GM19463 (cell line): ENCODE measurements at regions not wholly inside any gene's neighbourhood (a gene's known extent, or its start where the extent isn't known, plus 50 kb on each side); places are given as distances from the start of the nearest gene placed in this dataset.
A peak's percentile ranks its signal among the peaks of the same experiment; 100 is the strongest.

Source experiments
- ATAC-seq: cut with Tn5 transposase; IDR thresholded peaks from one replicate; pipeline ENCODE4 v1.9.1; 2021; ENCODE audit warnings: mild to moderate bottlenecking, moderate library complexity; ENCODE audit not compliant: unreplicated experiment

- ATAC-seq: no peak
Measured at GRCh38 chr4:85250852-85251251, 224.1 kb upstream of the ARHGAP24 start.

- ATAC-seq: no peak
Measured at GRCh38 chr4:85257817-85258370, 217.1 kb upstream of the ARHGAP24 start.

- no peak for ATAC-seq
Measured at GRCh38 chr4:85260064-85260463, 214.9 kb upstream of the ARHGAP24 start.

- ATAC-seq: no peak
Measured at GRCh38 chr4:85265234-85265633, 209.7 kb upstream of the ARHGAP24 start.

- ATAC-seq: no peak
Measured at GRCh38 chr4:85268188-85268587, 206.8 kb upstream of the ARHGAP24 start.

GRCh38 chr4:85268961-85269360 lies 206.0 kb upstream of the ARHGAP24 start:
- ATAC-seq: no peak

GRCh38 chr4:85274955-85275354 lies 200.0 kb upstream of the ARHGAP24 start:
- ATAC-seq: no peak

- no peak for ATAC-seq
Measured at GRCh38 chr4:85280963-85281362, 194.0 kb upstream of the ARHGAP24 start.

- no peak for ATAC-seq
Measured at GRCh38 chr4:85291226-85291625, 183.7 kb upstream of the ARHGAP24 start.

GRCh38 chr4:85298037-85298436 lies 176.9 kb upstream of the ARHGAP24 start:
- no peak for ATAC-seq

- ATAC-seq: no peak
Measured at GRCh38 chr4:85302193-85302736, 172.7 kb upstream of the ARHGAP24 start.

GRCh38 chr4:85302756-85303155 lies 172.2 kb upstream of the ARHGAP24 start:
- ATAC-seq: no peak

- no peak for ATAC-seq
Measured at GRCh38 chr4:85318415-85318814, 156.5 kb upstream of the ARHGAP24 start.

- no peak for ATAC-seq
Measured at GRCh38 chr4:85358831-85359230, 116.1 kb upstream of the ARHGAP24 start.

GRCh38 chr4:85362550-85362949 lies 112.4 kb upstream of the ARHGAP24 start:
- no peak for ATAC-seq

GRCh38 chr4:85367815-85368214 lies 107.1 kb upstream of the ARHGAP24 start:
- no peak for ATAC-seq

- no peak for ATAC-seq
Measured at GRCh38 chr4:85368240-85368639, 106.7 kb upstream of the ARHGAP24 start.

- no peak for ATAC-seq
Measured at GRCh38 chr4:85368932-85369331, 106.0 kb upstream of the ARHGAP24 start.

- ATAC-seq: no peak
Measured at GRCh38 chr4:85369703-85370380, 105.1 kb upstream of the ARHGAP24 start.

GRCh38 chr4:85370400-85371032 lies 104.4 kb upstream of the ARHGAP24 start:
- ATAC-seq: peak; percentile 93

- ATAC-seq: no peak
Measured at GRCh38 chr4:85372966-85373365, 102.0 kb upstream of the ARHGAP24 start.

GRCh38 chr4:85376285-85376684 lies 98.7 kb upstream of the ARHGAP24 start:
- ATAC-seq: no peak
